Ovary (tissue), 3 donors: ENCODE measurements at regions not wholly inside any gene's neighbourhood (a gene's known extent, or its start where the extent isn't known, plus 50 kb on each side); places are given as distances from the start of the nearest gene placed in this dataset.

Source experiments
- CTCF ChIP-seq, 3 donors: fragments of 450-650 bp in 2 of 3; fragments of 200-600 bp in 1 of 3; IDR thresholded peaks; one replicate each; pipeline versions ENCODE4 v1.5.1 to v1.8.0; 2016 to 2022; ENCODE audit warnings: antibody characterized with exemption in 3 of 3, mild to moderate bottlenecking in 1 of 3
- POLR2A ChIP-seq: fragments of 450-650 bp; IDR thresholded peaks from one replicate; pipeline ENCODE4 v1.6.1; 2017; ENCODE audit warnings: antibody characterized with exemption, mild to moderate bottlenecking, moderate library complexity
- donor health status: DM: no; HTN: no; CAD: no.

- TF ChIP-seq POLR2A (no peak), CTCF (IDR thresholded peaks at IDR 0.05) (no peak)
Observed at GRCh38 chr12:73186272-73186671, 914.1 kb downstream of the TRHDE start.
